HG03108 (cell line): ENCODE measurements at regions not wholly inside any gene's neighbourhood (a gene's known extent, or its start where the extent isn't known, plus 50 kb on each side); places are given as distances from the start of the nearest gene placed in this dataset.
"Not testable (repeated sequence)": the region's sequence is repeated elsewhere in the genome, so short reads cannot be mapped to it uniquely, and the experiment has no call there.

Experiments used
- ATAC-seq: cut with Tn5 transposase; IDR thresholded peaks from one replicate; pipeline ENCODE4 v1.9.1; 2021; ENCODE audit warnings: moderate library complexity; ENCODE audit not compliant: unreplicated experiment

DNA sequence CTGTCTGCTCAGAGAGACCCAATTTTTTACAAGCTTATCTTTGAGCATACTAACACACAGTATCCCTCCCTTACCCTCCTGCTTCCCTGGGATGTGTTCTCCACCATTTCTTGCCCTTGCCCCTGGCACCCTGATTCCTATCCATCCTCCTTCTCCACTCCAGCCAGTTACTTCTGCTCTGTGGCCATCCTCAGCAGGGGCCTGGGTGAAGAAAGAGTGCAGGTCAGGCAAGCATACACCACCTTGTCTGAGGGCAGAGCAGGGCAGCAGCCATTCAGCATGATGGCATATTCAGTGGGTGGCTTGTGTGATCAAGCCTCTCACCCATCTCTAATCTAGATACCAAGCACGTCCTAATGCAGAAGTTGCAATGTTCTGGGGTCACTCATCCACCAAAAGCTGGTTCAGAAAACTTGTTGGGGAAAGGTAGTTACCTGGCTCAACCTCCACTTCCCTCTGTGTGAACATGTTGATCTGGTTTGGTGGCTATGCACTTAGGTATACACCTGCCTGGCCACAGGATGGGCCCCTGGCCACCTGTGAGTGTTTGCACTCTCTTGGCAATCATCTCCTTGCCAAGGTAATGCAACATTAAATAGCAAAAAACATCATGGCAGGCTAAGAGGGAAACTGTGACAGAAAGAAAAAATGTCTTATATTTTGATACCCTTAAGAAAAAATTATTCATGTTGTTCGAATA, 900.3 kb upstream of the MIR17HG start:
- ATAC-seq, result no peak

GRCh38 chr13:90447734-90448101, 899.8 kb upstream of the MIR17HG start:
- ATAC-seq, result no peak

GRCh38 chr13:90448466-90449037, 898.9 kb upstream of the MIR17HG start:
- no peak for ATAC-seq

GRCh38 chr13:90453342-90453741, 894.1 kb upstream of the MIR17HG start:
- no peak for ATAC-seq

GRCh38 chr13:90454002-90454636, 893.4 kb upstream of the MIR17HG start:
- no peak for ATAC-seq

- ATAC-seq, result no peak
These were observed 892.4 kb upstream of the MIR17HG start for GRCh38 chr13:90455067-90455466.

GRCh38 chr13:90455823-90456222, 891.7 kb upstream of the MIR17HG start:
- no peak for ATAC-seq

DNA sequence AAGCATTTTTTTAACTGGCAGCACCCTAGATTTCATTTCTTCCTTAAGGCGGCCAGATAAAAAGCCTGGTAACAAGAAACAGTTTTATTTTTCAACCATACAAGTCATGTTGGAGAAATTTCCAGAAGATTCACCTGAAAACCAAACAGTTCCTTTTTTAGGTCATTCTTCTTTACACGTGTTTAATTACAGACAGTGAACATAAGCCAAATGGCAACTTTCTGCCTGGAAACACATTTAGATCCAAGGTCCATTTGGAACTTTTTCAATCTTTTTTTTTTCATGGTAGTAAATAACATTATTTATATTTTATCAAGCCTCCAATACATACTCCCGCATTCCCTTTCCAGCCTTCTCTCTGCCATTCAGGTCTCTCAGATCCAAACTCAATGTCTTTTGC, 886.1 kb upstream of the MIR17HG start:
- ATAC-seq, result no peak

DNA sequence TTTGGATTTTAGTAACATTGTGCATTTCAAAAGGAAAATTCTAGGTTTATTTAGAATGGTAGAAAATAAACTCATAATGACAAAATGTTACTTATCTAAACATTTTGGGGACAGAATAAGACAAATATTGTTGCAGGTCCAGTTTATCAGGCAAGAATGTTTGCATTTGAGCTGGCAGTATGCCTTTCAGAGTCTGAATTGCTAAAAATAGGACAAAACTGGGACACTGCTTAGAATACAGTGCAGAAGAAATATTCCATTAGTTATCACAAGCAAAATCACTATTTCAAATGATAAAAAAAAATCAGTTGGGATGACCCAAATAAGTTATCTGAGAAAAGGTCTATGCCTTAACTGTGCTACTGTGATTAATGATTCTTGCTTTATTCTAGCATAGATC, 870.3 kb upstream of the MIR17HG start:
- no peak for ATAC-seq

GRCh38 chr13:90483906-90484305, 863.6 kb upstream of the MIR17HG start:
- no peak for ATAC-seq

GRCh38 chr13:90485436-90485835, 862.1 kb upstream of the MIR17HG start:
- ATAC-seq, result no peak

- no peak for ATAC-seq
These were observed 854.6 kb upstream of the MIR17HG start for GRCh38 chr13:90492872-90493271.

GRCh38 chr13:90493667-90494066, 853.8 kb upstream of the MIR17HG start:
- ATAC-seq, result no peak

DNA sequence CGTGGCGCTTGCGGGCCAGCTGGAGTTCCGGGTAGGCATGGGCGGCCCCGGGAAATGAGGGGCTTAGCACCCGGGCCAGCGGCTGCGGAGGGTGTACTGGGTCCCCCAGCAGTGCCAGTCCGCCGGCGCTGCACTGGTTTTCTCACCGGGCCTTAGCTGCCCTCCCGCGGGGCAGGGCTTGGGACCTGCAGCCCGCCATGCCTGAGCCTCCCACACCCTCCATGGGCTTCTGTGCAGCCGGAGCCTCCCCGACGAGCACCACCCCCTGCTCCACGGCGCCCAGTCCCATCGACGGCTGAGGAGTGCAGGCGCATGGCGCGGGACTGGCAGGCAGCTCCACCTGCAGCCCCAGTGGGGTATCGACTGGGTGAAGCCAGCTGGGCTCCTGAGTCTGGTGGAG, 852.6 kb upstream of the MIR17HG start:
- ATAC-seq, result not testable (repeated sequence)

DNA sequence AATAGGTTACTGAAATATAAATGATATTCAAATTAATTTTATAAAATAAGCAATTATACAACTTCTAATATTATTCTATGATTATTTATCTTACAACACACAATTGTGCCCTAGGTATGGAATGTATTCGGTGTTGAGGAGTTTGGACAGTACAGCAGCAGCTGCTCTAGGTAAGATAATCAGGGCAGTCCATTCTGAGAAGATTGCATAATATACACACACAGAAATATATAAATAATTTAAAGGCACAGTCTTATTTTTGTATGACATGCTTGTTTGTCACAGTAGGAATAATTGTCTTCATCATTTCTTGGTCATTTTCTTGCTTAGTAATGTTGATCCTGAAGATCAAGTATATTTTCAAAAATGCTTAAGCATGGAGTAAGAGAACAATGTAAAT, 849.4 kb upstream of the MIR17HG start:
- ATAC-seq, result no peak

- no peak for ATAC-seq
These were observed 848.7 kb upstream of the MIR17HG start for GRCh38 chr13:90498816-90499215.

DNA sequence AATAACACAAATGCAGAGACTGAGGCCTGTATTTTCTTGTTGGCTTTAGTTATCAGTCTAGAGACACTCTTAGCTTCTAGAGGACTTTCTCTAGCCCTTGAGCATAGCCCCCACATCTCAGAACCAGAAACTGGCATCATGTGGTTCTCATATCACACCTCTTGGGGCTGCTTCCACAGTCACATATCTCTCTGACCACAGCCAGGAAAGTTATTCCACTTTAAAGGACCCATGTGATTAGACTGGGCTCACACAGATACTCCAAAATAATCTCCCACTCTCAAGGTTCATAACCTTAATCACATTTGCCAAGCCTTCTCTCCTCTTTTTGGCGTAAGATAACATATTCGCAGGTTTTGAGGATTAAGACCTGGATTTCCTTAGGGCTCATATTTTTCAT, 846.9 kb upstream of the MIR17HG start:
- ATAC-seq, result no peak

DNA sequence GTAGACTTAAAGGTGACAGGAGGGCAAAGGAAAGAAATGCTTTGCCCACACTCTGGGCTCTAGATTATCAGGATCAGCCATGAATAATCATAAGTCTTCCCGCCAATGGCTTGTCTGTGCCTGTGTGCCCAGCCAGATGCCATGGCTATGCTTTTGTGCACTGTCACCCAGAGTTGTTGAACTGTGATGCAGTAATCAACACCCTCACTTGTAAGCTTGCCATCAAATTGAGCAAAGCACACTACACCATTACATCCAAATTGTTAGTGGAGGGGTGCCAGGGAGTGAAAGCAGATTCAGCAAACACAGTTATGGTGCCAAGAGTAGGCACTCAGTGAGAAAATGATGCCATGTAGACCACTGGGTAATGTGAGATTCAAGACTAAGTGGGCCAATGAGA, 845.3 kb upstream of the MIR17HG start:
- no peak for ATAC-seq

DNA sequence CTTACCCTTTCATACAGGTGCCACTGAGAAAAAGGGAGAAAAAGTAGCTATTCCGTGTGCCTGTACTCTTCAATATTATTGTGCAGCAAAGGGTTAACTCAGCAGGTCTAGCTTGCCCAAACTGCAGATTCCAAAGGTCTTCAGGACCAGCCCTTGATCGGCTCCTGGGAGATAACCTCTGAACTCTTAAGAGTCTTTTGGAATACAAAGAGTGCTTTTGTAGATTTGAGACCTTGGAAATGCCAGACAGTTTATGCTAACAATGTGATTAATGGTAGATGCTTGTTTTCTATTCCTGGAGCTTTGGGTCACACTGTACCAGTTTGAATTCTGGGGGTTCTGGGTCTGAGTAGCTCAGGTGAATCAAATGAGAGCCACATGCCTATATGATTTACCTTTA, 844.7 kb upstream of the MIR17HG start:
- ATAC-seq, result no peak

- ATAC-seq, result no peak
These were observed 837.2 kb upstream of the MIR17HG start for GRCh38 chr13:90510319-90510718.

DNA sequence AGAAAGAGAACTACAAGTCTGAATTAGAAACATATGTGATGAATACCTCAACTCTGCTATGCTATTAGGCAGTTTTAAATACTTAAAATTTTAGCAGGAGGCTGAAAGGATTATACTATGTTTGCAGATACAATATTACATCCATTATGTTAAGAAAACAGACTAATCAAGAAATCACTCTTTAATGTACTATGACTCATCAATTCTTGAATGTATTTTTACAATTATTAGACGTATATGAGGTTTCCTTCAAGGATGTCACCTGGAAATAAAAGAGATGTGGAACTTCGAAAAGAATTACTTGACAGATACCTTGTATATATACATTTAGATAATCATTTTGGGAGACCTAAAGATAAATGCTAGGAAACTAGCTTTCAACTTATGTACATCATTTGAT, 835.6 kb upstream of the MIR17HG start:
- no peak for ATAC-seq

DNA sequence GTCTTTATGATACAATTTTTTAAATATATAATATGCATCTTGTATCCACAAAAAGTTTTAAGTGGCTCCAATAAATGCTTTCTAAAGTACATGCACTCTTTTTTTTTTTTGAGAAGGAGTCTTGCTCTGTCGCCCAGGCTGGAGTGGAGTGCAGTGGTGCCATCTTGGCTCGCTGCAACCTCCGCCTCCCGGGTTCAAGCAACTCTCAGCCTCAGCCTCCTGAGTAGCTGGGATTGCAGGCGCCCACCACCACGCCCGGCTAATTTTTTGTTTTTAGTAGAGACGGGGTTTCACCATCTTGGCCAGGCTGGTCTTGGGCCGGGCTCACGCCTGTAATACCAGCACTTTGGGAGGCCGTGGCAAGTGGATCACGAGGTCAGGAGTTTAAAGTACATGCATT, 832.8 kb upstream of the MIR17HG start:
- not testable (repeated sequence) for ATAC-seq

DNA sequence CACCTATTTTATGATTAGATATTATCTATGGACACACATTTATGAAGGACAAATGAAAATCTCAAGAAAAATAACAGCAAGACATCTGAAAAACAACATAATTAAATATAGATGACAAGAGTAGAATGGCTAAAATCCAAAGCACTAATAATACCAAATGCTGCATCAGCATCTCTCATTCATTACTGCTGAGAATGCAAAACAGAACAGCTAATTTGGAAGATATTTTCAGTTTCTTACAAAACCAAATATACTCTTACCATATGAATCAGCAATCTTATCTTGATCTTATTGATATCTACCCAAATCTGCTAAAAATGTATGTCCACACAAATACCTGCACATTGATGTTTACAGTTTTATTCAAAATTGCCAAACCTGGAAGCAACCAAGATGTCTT, 829.1 kb upstream of the MIR17HG start:
- ATAC-seq, result no peak
